ENCODE measurements at regions not wholly inside any gene's neighbourhood (a gene's known extent, or its start where the extent isn't known, plus 50 kb on each side); places are given as distances from the start of the nearest gene placed in this dataset.

- TF ChIP-seq, protein P1, sequence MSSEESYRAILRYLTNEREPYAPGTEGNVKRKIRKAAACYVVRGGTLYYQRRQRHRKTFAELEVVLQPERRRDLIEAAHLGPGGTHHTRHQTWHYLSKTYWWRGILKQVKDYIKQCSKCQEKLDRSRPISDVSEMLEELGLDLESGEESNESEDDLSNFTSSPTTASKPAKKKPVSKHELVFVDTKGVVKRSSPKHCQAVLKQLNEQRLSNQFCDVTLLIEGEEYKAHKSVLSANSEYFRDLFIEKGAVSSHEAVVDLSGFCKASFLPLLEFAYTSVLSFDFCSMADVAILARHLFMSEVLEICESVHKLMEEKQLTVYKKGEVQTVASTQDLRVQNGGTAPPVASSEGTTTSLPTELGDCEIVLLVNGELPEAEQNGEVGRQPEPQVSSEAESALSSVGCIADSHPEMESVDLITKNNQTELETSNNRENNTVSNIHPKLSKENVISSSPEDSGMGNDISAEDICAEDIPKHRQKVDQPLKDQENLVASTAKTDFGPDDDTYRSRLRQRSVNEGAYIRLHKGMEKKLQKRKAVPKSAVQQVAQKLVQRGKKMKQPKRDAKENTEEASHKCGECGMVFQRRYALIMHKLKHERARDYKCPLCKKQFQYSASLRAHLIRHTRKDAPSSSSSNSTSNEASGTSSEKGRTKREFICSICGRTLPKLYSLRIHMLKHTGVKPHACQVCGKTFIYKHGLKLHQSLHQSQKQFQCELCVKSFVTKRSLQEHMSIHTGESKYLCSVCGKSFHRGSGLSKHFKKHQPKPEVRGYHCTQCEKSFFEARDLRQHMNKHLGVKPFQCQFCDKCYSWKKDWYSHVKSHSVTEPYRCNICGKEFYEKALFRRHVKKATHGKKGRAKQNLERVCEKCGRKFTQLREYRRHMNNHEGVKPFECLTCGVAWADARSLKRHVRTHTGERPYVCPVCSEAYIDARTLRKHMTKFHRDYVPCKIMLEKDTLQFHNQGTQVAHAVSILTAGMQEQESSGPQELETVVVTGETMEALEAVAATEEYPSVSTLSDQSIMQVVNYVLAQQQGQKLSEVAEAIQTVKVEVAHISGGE (CRISPR knock-in tag; IDR thresholded peaks at IDR 0.05) = no peak
- no peak for TF ChIP-seq SRF (IDR thresholded peaks at IDR 0.05; ENCODE audit: low read depth in 2 of 2, low read length in 2 of 2)
- TF ChIP-seq PBX3 (IDR thresholded peaks at IDR 0.05; ENCODE audit: insufficient replicate concordance, low read depth, low read length) = no peak
- no peak for TF ChIP-seq HCFC1 (IDR thresholded peaks at IDR 0.05; ENCODE audit: low read length)
- no peak for TF ChIP-seq NRF1 (conservative IDR thresholded peaks at IDR 0.05; ENCODE audit: low read depth, low read length)
- TF ChIP-seq JUND (IDR thresholded peaks at IDR 0.05; ENCODE audit: low read depth, low read length) = no peak
- TF ChIP-seq STAT1 (conservative IDR thresholded peaks at IDR 0.05) = no peak
- no peak for TF ChIP-seq SP1 (IDR thresholded peaks at IDR 0.05; ENCODE audit: low read depth, low read length)
- TF ChIP-seq NR2C2 (IDR thresholded peaks at IDR 0.05; ENCODE audit: borderline replicate concordance, control insufficient read depth, insufficient read length, low read depth) = no peak
Measured at GRCh38 chr2:136612079-136612478, 153.3 kb upstream of the THSD7B start (continued).

- Histone ChIP-seq H3K27ac (ENCODE audit: control insufficient read depth, insufficient read depth) (no peak overlapping the region), H3K27me3 (replicated peaks in 1 of 2; ENCODE audit: control insufficient read depth in 2 of 2, insufficient read depth in 2 of 2, low read length in 1 of 2) (peaks cover 0 to 1% of the 10 kb centered on the region in 2 experiments; a peak in 2 of 4 replicates), H2AFZ (ENCODE audit: control insufficient read depth, low read depth, low read length) (no peak overlapping the region), H3K4me2 (ENCODE audit: control insufficient read depth, insufficient read depth) (no peak overlapping the region), H3K36me3 (ENCODE audit: control insufficient read depth in 2 of 2, insufficient read depth in 2 of 2, low read length in 1 of 2) (no peaks in the 10 kb centered on the region), H3K9me3 (replicated peaks; ENCODE audit: control insufficient read depth, insufficient read depth, low read length) (no peaks in the 10 kb centered on the region), H3K9ac (ENCODE audit: control insufficient read depth, insufficient read depth, low read length) (no peak overlapping the region), H3K79me2 (ENCODE audit: control insufficient read depth, insufficient read depth, low read length) (no peaks in the 10 kb centered on the region), H4K20me1 (ENCODE audit: control insufficient read depth, insufficient read depth) (no peaks in the 10 kb centered on the region), H3K4me3 (no peak overlapping the region), H3K4me1 (ENCODE audit: control insufficient read depth, insufficient read depth, low read length) (no peaks in the 10 kb centered on the region)
- intact Hi-C loops (cut with micrococcal nuclease; ENCODE audit: unreplicated experiment) = no loop called here
- no peak for DNase-seq (ENCODE audit: low read depth, low spot score)
- ChIA-PET RAD21 (ENCODE audit: unreplicated experiment) (no interaction called here), POLR2A (no interaction called here), CTCF (no interaction called here), SMC1A (ENCODE audit: uncharacterized antibody, unreplicated experiment) (no interaction called here)
- BruUV-seq (replicated peaks) = no TSS peak
- no peak for FAIRE-seq
- WGBS (ENCODE audit: insufficient coverage, insufficient replicate concordance, low lambda C conversion rate, missing lambda C conversion rate) = 0% methylated on average over 1 of the region's 1 CpG
- no peak for ATAC-seq
- in situ Hi-C loops (cut with MboI) = no loop called here
- TF ChIP-seq PRDM15 (CRISPR knock-in tag; IDR thresholded peaks at IDR 0.05) (no peak), ETV6 (conservative IDR thresholded peaks at IDR 0.05 in 1 of 2, IDR thresholded peaks at IDR 0.05 in 1 of 2; ENCODE audit: borderline replicate concordance in 1 of 2, low read depth in 1 of 2) (no peak), SUZ12 (IDR thresholded peaks at IDR 0.05; ENCODE audit: unreplicated experiment) (no peak), ATF7 (IDR thresholded peaks at IDR 0.05; ENCODE audit: low read depth) (no peak), RELA (IDR thresholded peaks at IDR 0.05; ENCODE audit: borderline replicate concordance, partially characterized antibody) (no peak), HCFC1 (IDR thresholded peaks at IDR 0.05; ENCODE audit: low read length) (no peak)
Measured at GRCh38 chr2:136611451-136611850, 153.9 kb upstream of the THSD7B start.

Data from GM12878 (cell line).